A549 (cell line): ENCODE measurements at regions not wholly inside any gene's neighbourhood (a gene's known extent, or its start where the extent isn't known, plus 50 kb on each side); places are given as distances from the start of the nearest gene placed in this dataset.

Source experiments
- EP300 ChIP-seq, 2 experiments: fragments of >200 bp; sonication (Bioruptor Twin); formaldehyde crosslinking; IDR thresholded peaks; 2 replicates in 1 of 2; 3 replicates in 1 of 2; pipeline ENCODE4 v1.6.1; 2016 to 2017
- HOXB5 ChIP-seq: fragments of 250-450 bp; sonication (Bioruptor Pico); IDR thresholded peaks from 2 replicates; pipeline ENCODE4 v1.5.0; 2020; ENCODE audit warnings: mild to moderate bottlenecking, moderate library complexity
- POLR2A ChIP-seq: IDR thresholded peaks from 2 replicates; pipeline ENCODE4 v1.6.1; 2012; ENCODE audit warnings: mild to moderate bottlenecking, low read length
- USF2 ChIP-seq: fragments of 450-650 bp; IDR thresholded peaks from 2 replicates; pipeline ENCODE4 v1.6.1; 2014; ENCODE audit warnings: antibody characterized with exemption
- TF ChIP-seq, protein P1 (sequence below): fragments of >200 bp; sonication (Bioruptor Twin); formaldehyde crosslinking; IDR thresholded peaks from 3 replicates; pipeline ENCODE4 v1.5.1; 2016
- TF ChIP-seq, protein P2 (sequence below): fragments of 200-600 bp; sonication (generic); IDR thresholded peaks from 2 replicates; pipeline ENCODE4 v1.6.1; 2016; ENCODE audit warnings: antibody characterized with exemption, mild to moderate bottlenecking, moderate library complexity

- TF ChIP-seq, protein P1, sequence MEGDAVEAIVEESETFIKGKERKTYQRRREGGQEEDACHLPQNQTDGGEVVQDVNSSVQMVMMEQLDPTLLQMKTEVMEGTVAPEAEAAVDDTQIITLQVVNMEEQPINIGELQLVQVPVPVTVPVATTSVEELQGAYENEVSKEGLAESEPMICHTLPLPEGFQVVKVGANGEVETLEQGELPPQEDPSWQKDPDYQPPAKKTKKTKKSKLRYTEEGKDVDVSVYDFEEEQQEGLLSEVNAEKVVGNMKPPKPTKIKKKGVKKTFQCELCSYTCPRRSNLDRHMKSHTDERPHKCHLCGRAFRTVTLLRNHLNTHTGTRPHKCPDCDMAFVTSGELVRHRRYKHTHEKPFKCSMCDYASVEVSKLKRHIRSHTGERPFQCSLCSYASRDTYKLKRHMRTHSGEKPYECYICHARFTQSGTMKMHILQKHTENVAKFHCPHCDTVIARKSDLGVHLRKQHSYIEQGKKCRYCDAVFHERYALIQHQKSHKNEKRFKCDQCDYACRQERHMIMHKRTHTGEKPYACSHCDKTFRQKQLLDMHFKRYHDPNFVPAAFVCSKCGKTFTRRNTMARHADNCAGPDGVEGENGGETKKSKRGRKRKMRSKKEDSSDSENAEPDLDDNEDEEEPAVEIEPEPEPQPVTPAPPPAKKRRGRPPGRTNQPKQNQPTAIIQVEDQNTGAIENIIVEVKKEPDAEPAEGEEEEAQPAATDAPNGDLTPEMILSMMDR = no peak
- no peak for TF ChIP-seq USF2
- TF ChIP-seq POLR2A = no peak
- TF ChIP-seq EP300 (IDR thresholded peaks at IDR 0.05) = no peak
- TF ChIP-seq HOXB5 = no peak
- TF ChIP-seq, protein P2, sequence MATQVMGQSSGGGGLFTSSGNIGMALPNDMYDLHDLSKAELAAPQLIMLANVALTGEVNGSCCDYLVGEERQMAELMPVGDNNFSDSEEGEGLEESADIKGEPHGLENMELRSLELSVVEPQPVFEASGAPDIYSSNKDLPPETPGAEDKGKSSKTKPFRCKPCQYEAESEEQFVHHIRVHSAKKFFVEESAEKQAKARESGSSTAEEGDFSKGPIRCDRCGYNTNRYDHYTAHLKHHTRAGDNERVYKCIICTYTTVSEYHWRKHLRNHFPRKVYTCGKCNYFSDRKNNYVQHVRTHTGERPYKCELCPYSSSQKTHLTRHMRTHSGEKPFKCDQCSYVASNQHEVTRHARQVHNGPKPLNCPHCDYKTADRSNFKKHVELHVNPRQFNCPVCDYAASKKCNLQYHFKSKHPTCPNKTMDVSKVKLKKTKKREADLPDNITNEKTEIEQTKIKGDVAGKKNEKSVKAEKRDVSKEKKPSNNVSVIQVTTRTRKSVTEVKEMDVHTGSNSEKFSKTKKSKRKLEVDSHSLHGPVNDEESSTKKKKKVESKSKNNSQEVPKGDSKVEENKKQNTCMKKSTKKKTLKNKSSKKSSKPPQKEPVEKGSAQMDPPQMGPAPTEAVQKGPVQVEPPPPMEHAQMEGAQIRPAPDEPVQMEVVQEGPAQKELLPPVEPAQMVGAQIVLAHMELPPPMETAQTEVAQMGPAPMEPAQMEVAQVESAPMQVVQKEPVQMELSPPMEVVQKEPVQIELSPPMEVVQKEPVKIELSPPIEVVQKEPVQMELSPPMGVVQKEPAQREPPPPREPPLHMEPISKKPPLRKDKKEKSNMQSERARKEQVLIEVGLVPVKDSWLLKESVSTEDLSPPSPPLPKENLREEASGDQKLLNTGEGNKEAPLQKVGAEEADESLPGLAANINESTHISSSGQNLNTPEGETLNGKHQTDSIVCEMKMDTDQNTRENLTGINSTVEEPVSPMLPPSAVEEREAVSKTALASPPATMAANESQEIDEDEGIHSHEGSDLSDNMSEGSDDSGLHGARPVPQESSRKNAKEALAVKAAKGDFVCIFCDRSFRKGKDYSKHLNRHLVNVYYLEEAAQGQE = no peak
These were observed 263.6 kb upstream of the EMCN start for GRCh38 chr4:100781435-100781834.
